ENCODE measurements at regions not wholly inside any gene's neighbourhood (a gene's known extent, or its start where the extent isn't known, plus 50 kb on each side); places are given as distances from the start of the nearest gene placed in this dataset.
"Not testable (repeated sequence)": the region's sequence is repeated elsewhere in the genome, so short reads cannot be mapped to it uniquely, and the experiment has no call there.

- H2AFZ ChIP-seq (ENCODE audit: low read length), result no peak overlapping the region
- H3K9ac ChIP-seq (ENCODE audit: insufficient read depth, low read length), result no peak overlapping the region
- H3K4me3 ChIP-seq (replicated peaks in 1 of 4; ENCODE audit: control extremely low read depth in 1 of 4, insufficient read depth in 1 of 4, low read depth in 3 of 4, low read length in 4 of 4), result no peak overlapping the region
- no peaks in the 10 kb centered on the region for H3K9me3 ChIP-seq (ENCODE audit: control insufficient read depth, insufficient read depth, low read depth, low read length)
- no peaks in the 10 kb centered on the region for H3K36me3 ChIP-seq (ENCODE audit: control insufficient read depth, insufficient read depth, low read length)
- no peaks in the 10 kb centered on the region for H3K79me2 ChIP-seq (ENCODE audit: control insufficient read depth, insufficient read depth, low read length)
- no peaks in the 10 kb centered on the region for H3K4me1 ChIP-seq (ENCODE audit: control insufficient read depth, extremely low read depth, insufficient read depth, low read length)
- DNase-seq (ENCODE audit: low read depth in 2 of 2), result no peak
- H3K27ac ChIP-seq (ENCODE audit: insufficient read depth, low read length), result no peak overlapping the region
- H3K4me2 ChIP-seq (ENCODE audit: extremely low read depth, insufficient read depth, low read length), result no peak overlapping the region
- no peaks in the 10 kb centered on the region for H3K27me3 ChIP-seq (ENCODE audit: control insufficient read depth, insufficient read depth, low read length)
- no peak for TF ChIP-seq CTCF (conservative IDR thresholded peaks at IDR 0.05 in 1 of 2, IDR thresholded peaks at IDR 0.05 in 1 of 2; ENCODE audit: low read depth in 1 of 2, low read length in 2 of 2)
- no peak for TF ChIP-seq EZH2 (IDR thresholded peaks at IDR 0.05; ENCODE audit: low read length, missing control alignments)
- no peaks in the 10 kb centered on the region for H4K20me1 ChIP-seq (ENCODE audit: control insufficient read depth, extremely low read depth, insufficient read depth, low read length)
Measured at GRCh38 chr14:41541333-41541732, 65.3 kb upstream of the LRFN5 start.

- Histone ChIP-seq H3K27me3 (ENCODE audit: control insufficient read depth, insufficient read depth, low read length) (no peaks in the 10 kb centered on the region), H3K4me3 (replicated peaks in 1 of 4; ENCODE audit: control extremely low read depth in 1 of 4, insufficient read depth in 1 of 4, low read depth in 3 of 4, low read length in 4 of 4) (no peak overlapping the region), H2AFZ (ENCODE audit: low read length) (no peak overlapping the region), H3K79me2 (ENCODE audit: control insufficient read depth, insufficient read depth, low read length) (no peaks in the 10 kb centered on the region), H3K9ac (ENCODE audit: insufficient read depth, low read length) (no peak overlapping the region), H3K27ac (ENCODE audit: insufficient read depth, low read length) (no peak overlapping the region), H4K20me1 (ENCODE audit: control insufficient read depth, extremely low read depth, insufficient read depth, low read length) (no peaks in the 10 kb centered on the region), H3K4me2 (ENCODE audit: extremely low read depth, insufficient read depth, low read length) (no peak overlapping the region), H3K36me3 (ENCODE audit: control insufficient read depth, insufficient read depth, low read length) (no peaks in the 10 kb centered on the region), H3K4me1 (ENCODE audit: control insufficient read depth, extremely low read depth, insufficient read depth, low read length) (no peaks in the 10 kb centered on the region), H3K9me3 (ENCODE audit: control insufficient read depth, insufficient read depth, low read depth, low read length) (no peaks in the 10 kb centered on the region)
- TF ChIP-seq CTCF (conservative IDR thresholded peaks at IDR 0.05 in 1 of 2, IDR thresholded peaks at IDR 0.05 in 1 of 2; ENCODE audit: low read depth in 1 of 2, low read length in 2 of 2) (no peak), EZH2 (IDR thresholded peaks at IDR 0.05; ENCODE audit: low read length, missing control alignments) (no peak)
- no peak for DNase-seq (ENCODE audit: low read depth in 2 of 2)
Measured at GRCh38 chr14:41532255-41532654, 74.4 kb upstream of the LRFN5 start.

- Histone ChIP-seq H3K79me2 (ENCODE audit: control insufficient read depth, insufficient read depth, low read length) (no peaks in the 10 kb centered on the region), H4K20me1 (ENCODE audit: control insufficient read depth, extremely low read depth, insufficient read depth, low read length) (no peaks in the 10 kb centered on the region), H3K9me3 (ENCODE audit: control insufficient read depth, insufficient read depth, low read depth, low read length) (no peaks in the 10 kb centered on the region), H2AFZ (ENCODE audit: low read length) (no peak overlapping the region), H3K4me3 (replicated peaks in 1 of 4; ENCODE audit: control extremely low read depth in 1 of 4, insufficient read depth in 1 of 4, low read depth in 3 of 4, low read length in 4 of 4) (no peak overlapping the region), H3K4me2 (ENCODE audit: extremely low read depth, insufficient read depth, low read length) (no peak overlapping the region), H3K27me3 (ENCODE audit: control insufficient read depth, insufficient read depth, low read length) (no peaks in the 10 kb centered on the region), H3K9ac (ENCODE audit: insufficient read depth, low read length) (no peak overlapping the region), H3K4me1 (ENCODE audit: control insufficient read depth, extremely low read depth, insufficient read depth, low read length) (no peaks in the 10 kb centered on the region), H3K27ac (ENCODE audit: insufficient read depth, low read length) (no peak overlapping the region), H3K36me3 (ENCODE audit: control insufficient read depth, insufficient read depth, low read length) (no peaks in the 10 kb centered on the region)
- no peak for TF ChIP-seq CTCF (conservative IDR thresholded peaks at IDR 0.05 in 1 of 2, IDR thresholded peaks at IDR 0.05 in 1 of 2; ENCODE audit: low read depth in 1 of 2, low read length in 2 of 2)
- no peak for TF ChIP-seq EZH2 (IDR thresholded peaks at IDR 0.05; ENCODE audit: low read length, missing control alignments)
- no peak for DNase-seq (ENCODE audit: low read depth in 2 of 2)
Measured at GRCh38 chr14:41521891-41522290, 84.8 kb upstream of the LRFN5 start.

- not testable (repeated sequence) for H2AFZ ChIP-seq (ENCODE audit: low read length); H3K4me1 ChIP-seq (ENCODE audit: control insufficient read depth, extremely low read depth, insufficient read depth, low read length); H3K9me3 ChIP-seq (ENCODE audit: control insufficient read depth, insufficient read depth, low read depth, low read length); H3K9ac ChIP-seq (ENCODE audit: insufficient read depth, low read length); H3K36me3 ChIP-seq (ENCODE audit: control insufficient read depth, insufficient read depth, low read length); H3K4me3 ChIP-seq (replicated peaks in 1 of 4; ENCODE audit: control extremely low read depth in 1 of 4, insufficient read depth in 1 of 4, low read depth in 3 of 4, low read length in 4 of 4); H3K27ac ChIP-seq (ENCODE audit: insufficient read depth, low read length); DNase-seq (ENCODE audit: low read depth in 2 of 2); H3K79me2 ChIP-seq (ENCODE audit: control insufficient read depth, insufficient read depth, low read length); H3K4me2 ChIP-seq (ENCODE audit: extremely low read depth, insufficient read depth, low read length); H3K27me3 ChIP-seq (ENCODE audit: control insufficient read depth, insufficient read depth, low read length); H4K20me1 ChIP-seq (ENCODE audit: control insufficient read depth, extremely low read depth, insufficient read depth, low read length)
Measured at GRCh38 chr14:41518030-41518429, 88.6 kb upstream of the LRFN5 start.

Measured in fibroblast of lung (primary cell).